ENCODE measurements at regions not wholly inside any gene's neighbourhood (a gene's known extent, or its start where the extent isn't known, plus 50 kb on each side); places are given as distances from the start of the nearest gene placed in this dataset.

- DNase-seq = peak in 1 of 2 experiments; percentile 15
Observed at GRCh38 chr15:96267463-96267862, 63.0 kb upstream of the NR2F2 start.

- DNase-seq = peak in 1 of 2 experiments; percentile 39
Observed at GRCh38 chr15:96268442-96269204, 61.9 kb upstream of the NR2F2 start.

GRCh38 chr15:96270581-96271172 is 59.8 kb upstream of the NR2F2 start:
- no peak for DNase-seq

GRCh38 chr15:96272427-96272826 is 58.1 kb upstream of the NR2F2 start:
- DNase-seq = no peak

- DNase-seq = no peak
Observed at GRCh38 chr15:96273317-96274086, 57.0 kb upstream of the NR2F2 start.

GRCh38 chr15:96274087-96274440 is 56.4 kb upstream of the NR2F2 start:
- no peak for DNase-seq

- DNase-seq = no peak
Observed at GRCh38 chr15:96274698-96275097, 55.8 kb upstream of the NR2F2 start.

GRCh38 chr15:96276438-96277210 is 53.9 kb upstream of the NR2F2 start:
- no peak for DNase-seq
